ENCODE measurements at regions not wholly inside any gene's neighbourhood (a gene's known extent, or its start where the extent isn't known, plus 50 kb on each side); places are given as distances from the start of the nearest gene placed in this dataset.

GRCh38 chr3:56998076-56998529 lies 62.4 kb upstream of the SPATA12 start:
- WGBS (ENCODE audit: insufficient coverage) = 100% methylated on average over 3 of the region's 3 CpGs
- no peaks in the 10 kb centered on the region for H3K27me3 ChIP-seq (ENCODE audit: control insufficient read depth in 2 of 2, insufficient read depth in 2 of 2, low read length in 2 of 2)
- no peaks in the 10 kb centered on the region for H3K36me3 Mint-ChIP-seq
- no peak overlapping the region for H3K4me3 ChIP-seq (replicated peaks in 1 of 3; ENCODE audit: low read depth in 2 of 3, low read length in 3 of 3)
- TF ChIP-seq CTCF (IDR thresholded peaks at IDR 0.05) = no peak
- no peak overlapping the region for H3K4me2 ChIP-seq (replicated peaks; ENCODE audit: extremely low read depth, low read length, poor library complexity, severe bottlenecking)
- H3K9me3 ChIP-seq (replicated peaks in 1 of 2; ENCODE audit: control insufficient read depth in 1 of 2, insufficient read depth in 1 of 2, low read length in 2 of 2) = no peaks in the 10 kb centered on the region
- no peak overlapping the region for H2AFZ ChIP-seq (ENCODE audit: insufficient read depth, low read depth, low read length, poor library complexity, severe bottlenecking)
- no peaks in the 10 kb centered on the region for H3K79me2 ChIP-seq (ENCODE audit: insufficient read depth, low read length)
- H3K4me3 Mint-ChIP-seq = no peak overlapping the region
- intact Hi-C loops (cut with micrococcal nuclease) = loop anchor here in 1 of 2 donors (5.0 kb wide), 1 partner anchor 79 kb away; no protein-coding TSS in a partner anchor
- H3K27ac ChIP-seq (ENCODE audit: low read depth in 1 of 2, low read length in 2 of 2) = no peak overlapping the region
- no peaks in the 10 kb centered on the region for H3K4me1 Mint-ChIP-seq
- no peak for DNase-seq
- H3K27ac Mint-ChIP-seq = no peak overlapping the region
- H3K9me3 Mint-ChIP-seq = peaks cover 0 to 2% (median 0%) of the 10 kb centered on the region in 7 donors
- H3K36me3 ChIP-seq (replicated peaks in 1 of 2; ENCODE audit: control insufficient read depth in 1 of 2, insufficient read depth in 2 of 2, low read length in 2 of 2) = no peaks in the 10 kb centered on the region
- H3K4me1 ChIP-seq (ENCODE audit: control insufficient read depth in 1 of 2, insufficient read depth in 2 of 2, low read length in 2 of 2) = no peaks in the 10 kb centered on the region
- no peak overlapping the region for H3K9ac ChIP-seq (ENCODE audit: insufficient read depth, low read length, poor library complexity, severe bottlenecking)
- no peaks in the 10 kb centered on the region for H4K20me1 ChIP-seq (ENCODE audit: insufficient read depth, low read length)
- peaks cover 0 to 2% (median 2%) of the 10 kb centered on the region in 3 donors for H3K27me3 Mint-ChIP-seq (ENCODE audit: low read depth in 3 of 3)

GRCh38 chr3:56997675-56998074 lies 62.8 kb upstream of the SPATA12 start:
- Histone ChIP-seq H3K9me3 (replicated peaks in 1 of 2; ENCODE audit: control insufficient read depth in 1 of 2, insufficient read depth in 1 of 2, low read length in 2 of 2) (no peaks in the 10 kb centered on the region), H3K27ac (ENCODE audit: low read depth in 1 of 2, low read length in 2 of 2) (no peak overlapping the region), H2AFZ (ENCODE audit: insufficient read depth, low read depth, low read length, poor library complexity, severe bottlenecking) (no peak overlapping the region), H3K36me3 (replicated peaks in 1 of 2; ENCODE audit: control insufficient read depth in 1 of 2, insufficient read depth in 2 of 2, low read length in 2 of 2) (no peaks in the 10 kb centered on the region), H3K79me2 (ENCODE audit: insufficient read depth, low read length) (no peaks in the 10 kb centered on the region), H3K4me2 (replicated peaks; ENCODE audit: extremely low read depth, low read length, poor library complexity, severe bottlenecking) (no peak overlapping the region), H3K27me3 (ENCODE audit: control insufficient read depth in 2 of 2, insufficient read depth in 2 of 2, low read length in 2 of 2) (no peaks in the 10 kb centered on the region), H3K4me1 (ENCODE audit: control insufficient read depth in 1 of 2, insufficient read depth in 2 of 2, low read length in 2 of 2) (no peaks in the 10 kb centered on the region), H4K20me1 (ENCODE audit: insufficient read depth, low read length) (no peaks in the 10 kb centered on the region), H3K4me3 (replicated peaks in 1 of 3; ENCODE audit: low read depth in 2 of 3, low read length in 3 of 3) (no peak overlapping the region), H3K9ac (ENCODE audit: insufficient read depth, low read length, poor library complexity, severe bottlenecking) (no peak overlapping the region)
- Mint-ChIP-seq H3K27ac (no peak overlapping the region), H3K9me3 (peaks cover 0 to under 1% (median 0%) of the 10 kb centered on the region in 7 donors), H3K4me3 (no peak overlapping the region), H3K27me3 (ENCODE audit: low read depth in 3 of 3) (peaks cover 0 to 2% (median 2%) of the 10 kb centered on the region in 3 donors), H3K4me1 (no peaks in the 10 kb centered on the region), H3K36me3 (no peaks in the 10 kb centered on the region)
- 100% methylated on average over 2 of the region's 5 CpGs for WGBS (ENCODE audit: insufficient coverage)
- no peak for TF ChIP-seq CTCF (IDR thresholded peaks at IDR 0.05)
- intact Hi-C loops (cut with micrococcal nuclease) = loop anchor here in 1 of 2 donors (5.0 kb wide), 1 partner anchor 80 kb away; no protein-coding TSS in a partner anchor
- no peak for DNase-seq
